Endothelial cell of umbilical vein (primary cell): ENCODE measurements at regions not wholly inside any gene's neighbourhood (a gene's known extent, or its start where the extent isn't known, plus 50 kb on each side); places are given as distances from the start of the nearest gene placed in this dataset.

ENCODE experiments used
- BruUV-seq: library from RNA; stranded (reverse); fragments of 400-500 nt; replicated peaks from 2 replicates; lab custom pipeline; 2021; lab: Mats Ljungman, UMichigan
- CTCF ChIA-PET: fragments of 300-600, 350-600 bp; sonication (Branson Sonifier 250); formaldehyde crosslinking; loops from one replicate; lab custom pipeline; 2021; ENCODE audit warnings: antibody characterized with exemption, inconsistent platforms; lab: Charles Lee
- POLR2A ChIA-PET: fragments of 300-600, 350-600 bp; sonication (Branson Sonifier 250); formaldehyde crosslinking; loops from one replicate; lab custom pipeline; 2021; ENCODE audit warnings: antibody characterized with exemption, inconsistent platforms; lab: Charles Lee
- DNase-seq: peaks from one replicate; pipeline ENCODE4 v3.0.0-alpha.2; 2011; ENCODE audit warnings: low read depth, low spot score
- FAIRE-seq: peaks from 2 replicates; lab custom pipeline; 2011; peaks lifted over from hg19 to GRCh38; lab: Jason Lieb, UNC
- H2AFZ ChIP-seq: 2 replicates; pipeline ENCODE4 v1.6.0; 2012; ENCODE audit warnings: low read depth, low read length, control low read depth, inconsistent platforms
- H3K27ac ChIP-seq: 2 replicates; pipeline ENCODE4 v1.5.1; 2011; ENCODE audit warnings: low read depth, mild to moderate bottlenecking, control low read depth, low read length, moderate library complexity; ENCODE audit not compliant: insufficient read depth
- H3K27me3 ChIP-seq, 2 experiments: 2 replicates each; pipeline versions ENCODE4 v1.6.0 to v1.6.1; 2011; ENCODE audit warnings: low read length in 2 of 2, mixed read lengths in 1 of 2; ENCODE audit not compliant: control insufficient read depth in 2 of 2, insufficient read depth in 2 of 2
- H3K36me3 ChIP-seq, 2 experiments: 2 replicates in 1 of 2; 3 replicates in 1 of 2; pipeline ENCODE4 v1.5.1; 2011; ENCODE audit warnings: low read length in 2 of 2, mild to moderate bottlenecking in 1 of 2, moderate library complexity in 1 of 2; ENCODE audit not compliant: control insufficient read depth in 2 of 2, insufficient read depth in 2 of 2; ENCODE audit errors: extremely low read depth in 1 of 2
- H3K4me1 ChIP-seq: 3 replicates; pipeline ENCODE4 v1.5.1; 2011; ENCODE audit warnings: mild to moderate bottlenecking, low read length; ENCODE audit not compliant: control insufficient read depth, insufficient read depth; ENCODE audit errors: extremely low read depth
- H3K4me2 ChIP-seq: 2 replicates; pipeline ENCODE4 v1.6.1; 2011; ENCODE audit warnings: low read length, control low read depth, mixed read lengths; ENCODE audit not compliant: insufficient read depth
- H3K4me3 ChIP-seq, 3 experiments: fragments of 200-600 bp in 1 of 3; sonication (generic), shearing (Covaris generic) in 1 of 3; replicated peaks in 1 of 3; 2 replicates each; pipeline ENCODE4 v1.5.1; 2011 to 2016; ENCODE audit warnings: control low read depth in 3 of 3, low read length in 3 of 3, mild to moderate bottlenecking in 2 of 3, inconsistent platforms in 1 of 3, low read depth in 1 of 3, moderate library complexity in 1 of 3; ENCODE audit not compliant: insufficient read depth in 1 of 3
- H3K79me2 ChIP-seq: 2 replicates; pipeline ENCODE4 v1.6.0; 2012; ENCODE audit warnings: low read length, inconsistent platforms; ENCODE audit not compliant: control insufficient read depth, insufficient read depth
- H3K9ac ChIP-seq: replicated peaks from 2 replicates; pipeline ENCODE3; 2011; ENCODE audit warnings: low read length, control low read depth; ENCODE audit not compliant: insufficient read depth; ENCODE audit errors: extremely low read depth
- H3K9me1 ChIP-seq: replicated peaks from 3 replicates; pipeline ENCODE4 v1.6.0; 2011; ENCODE audit warnings: mild to moderate bottlenecking, low read length; ENCODE audit not compliant: control insufficient read depth, insufficient read depth; ENCODE audit errors: extremely low read depth
- H3K9me3 ChIP-seq: replicated peaks from 2 replicates; pipeline ENCODE4 v1.5.1; 2012; ENCODE audit warnings: low read length, inconsistent platforms; ENCODE audit not compliant: control insufficient read depth, insufficient read depth
- H4K20me1 ChIP-seq: replicated peaks from 2 replicates; pipeline ENCODE3; 2011; ENCODE audit warnings: mild to moderate bottlenecking, low read length; ENCODE audit not compliant: control insufficient read depth, insufficient read depth; ENCODE audit errors: extremely low read depth
- EZH2 ChIP-seq: IDR thresholded peaks from 2 replicates; pipeline ENCODE4 v1.6.1; 2012; ENCODE audit warnings: borderline replicate concordance, low read depth, mild to moderate bottlenecking, moderate library complexity, low read length, inconsistent platforms; ENCODE audit not compliant: severe bottlenecking
- FOS ChIP-seq: IDR thresholded peaks from 2 replicates; pipeline ENCODE4 v1.6.1; 2011; ENCODE audit warnings: mild to moderate bottlenecking, low read length, moderate library complexity, borderline replicate concordance; ENCODE audit not compliant: insufficient read depth
- GATA2 ChIP-seq: IDR thresholded peaks from 2 replicates; pipeline ENCODE4 v1.7.0; 2011; ENCODE audit warnings: low read depth, mild to moderate bottlenecking, moderate library complexity, mixed read lengths, low read length; ENCODE audit not compliant: insufficient read length, insufficient read depth
- JUN ChIP-seq: IDR thresholded peaks from 2 replicates; pipeline ENCODE4 v1.6.1; 2011; ENCODE audit warnings: borderline replicate concordance, low read depth; ENCODE audit not compliant: insufficient read length, insufficient read depth
- MAX ChIP-seq: IDR thresholded peaks from 2 replicates; pipeline ENCODE4 v1.6.1; 2011; ENCODE audit not compliant: insufficient read depth, insufficient read length
- MYC ChIP-seq: IDR thresholded peaks from one replicate; pipeline ENCODE4 v1.6.1; 2011; ENCODE audit warnings: mild to moderate bottlenecking, low read depth, low read length
- POLR2A ChIP-seq: IDR thresholded peaks from 2 replicates; pipeline ENCODE4 v1.6.1; 2012; ENCODE audit warnings: low read depth, mild to moderate bottlenecking, control low read depth, low read length
- POLR2AphosphoS5 ChIP-seq: IDR thresholded peaks from 2 replicates; pipeline ENCODE4 v1.6.1; 2012; ENCODE audit warnings: low read depth, mild to moderate bottlenecking, control low read depth, low read length, moderate library complexity; ENCODE audit not compliant: insufficient read depth
- dilution Hi-C: fragments of 300-500 bp; cut with MboI; formaldehyde crosslinking; loops from one replicate; pipeline ENCODE4 v1.15.0; 2019; ENCODE audit warnings: low sequenced_read_pairs; ENCODE audit not compliant: extremely low pct_ligation_motif_present
- intact Hi-C: fragments of 100-400 bp; cut with micrococcal nuclease; formaldehyde crosslinking; loops from one replicate; pipeline ENCODE4 v1.10.0; 2022
- TF ChIP-seq, protein P1 (sequence below), 2 donors: IDR thresholded peaks; 1 replicate in 1 of 2; 2 replicates in 1 of 2; pipeline ENCODE4 v1.5.1; 2011; ENCODE audit warnings: low read length in 2 of 2, mild to moderate bottlenecking in 2 of 2, moderate library complexity in 2 of 2, control low read depth in 1 of 2, inconsistent platforms in 1 of 2, low read depth in 1 of 2; ENCODE audit not compliant: insufficient read depth in 1 of 2; ENCODE audit errors: extremely low read depth in 1 of 2

DNA sequence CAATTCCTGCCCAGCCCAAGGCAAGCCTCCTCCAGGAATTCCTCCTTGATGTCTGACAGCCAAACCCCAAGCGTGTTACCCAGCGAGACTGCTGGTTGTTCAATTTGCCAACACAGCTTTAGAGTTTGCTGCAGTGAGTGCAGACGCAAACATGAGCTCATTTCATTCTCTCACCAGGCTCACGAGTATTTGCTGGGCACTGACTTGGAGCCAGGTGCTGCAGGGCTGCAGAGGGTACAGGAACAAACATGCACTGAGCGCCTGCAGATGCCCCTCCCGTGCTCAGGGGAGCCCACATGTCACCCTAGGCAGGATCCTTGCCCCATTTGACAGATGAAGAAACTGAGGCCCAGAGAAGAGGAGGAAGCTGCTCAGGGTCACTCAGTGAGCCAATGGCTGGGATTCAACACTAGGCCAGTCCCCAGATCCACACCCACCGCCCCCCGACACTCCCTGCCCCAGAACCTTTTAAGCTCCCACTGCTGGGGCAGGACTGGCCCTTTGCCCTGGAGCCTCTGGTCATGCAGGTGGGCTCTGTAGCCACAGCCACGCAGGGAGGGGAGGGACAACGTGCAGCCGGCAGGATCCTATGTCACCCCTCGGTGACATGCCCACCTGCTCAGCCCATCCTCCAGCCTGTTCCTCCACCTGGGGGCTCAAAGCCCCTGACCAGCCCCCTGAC, 363.7 kb downstream of the MATN1 start:
- BruUV-seq: no TSS peak
- CTCF ChIA-PET: no interaction called here
- Histone ChIP-seq H3K9me1 (no peaks in the 10 kb centered on the region), H2AFZ (no peak overlapping the region), H3K36me3 (no peaks in the 10 kb centered on the region), H3K9ac (no peak overlapping the region), H3K27me3 (no peaks in the 10 kb centered on the region), H3K79me2 (no peaks in the 10 kb centered on the region), H3K4me1 (no peaks in the 10 kb centered on the region), H3K27ac (no peak overlapping the region), H3K4me3 (no peak overlapping the region), H3K4me2 (no peak overlapping the region), H3K9me3 (no peaks in the 10 kb centered on the region), H4K20me1 (no peaks in the 10 kb centered on the region)
- POLR2A ChIA-PET: no interaction called here
- intact Hi-C loops (no loop called here), dilution Hi-C loops (no loop called here)
- DNase-seq (no peak), FAIRE-seq (no peak)
- TF ChIP-seq POLR2A: no peak
- TF ChIP-seq MYC: no peak
- no peak for TF ChIP-seq EZH2
- TF ChIP-seq GATA2: no peak
- TF ChIP-seq, protein P1, sequence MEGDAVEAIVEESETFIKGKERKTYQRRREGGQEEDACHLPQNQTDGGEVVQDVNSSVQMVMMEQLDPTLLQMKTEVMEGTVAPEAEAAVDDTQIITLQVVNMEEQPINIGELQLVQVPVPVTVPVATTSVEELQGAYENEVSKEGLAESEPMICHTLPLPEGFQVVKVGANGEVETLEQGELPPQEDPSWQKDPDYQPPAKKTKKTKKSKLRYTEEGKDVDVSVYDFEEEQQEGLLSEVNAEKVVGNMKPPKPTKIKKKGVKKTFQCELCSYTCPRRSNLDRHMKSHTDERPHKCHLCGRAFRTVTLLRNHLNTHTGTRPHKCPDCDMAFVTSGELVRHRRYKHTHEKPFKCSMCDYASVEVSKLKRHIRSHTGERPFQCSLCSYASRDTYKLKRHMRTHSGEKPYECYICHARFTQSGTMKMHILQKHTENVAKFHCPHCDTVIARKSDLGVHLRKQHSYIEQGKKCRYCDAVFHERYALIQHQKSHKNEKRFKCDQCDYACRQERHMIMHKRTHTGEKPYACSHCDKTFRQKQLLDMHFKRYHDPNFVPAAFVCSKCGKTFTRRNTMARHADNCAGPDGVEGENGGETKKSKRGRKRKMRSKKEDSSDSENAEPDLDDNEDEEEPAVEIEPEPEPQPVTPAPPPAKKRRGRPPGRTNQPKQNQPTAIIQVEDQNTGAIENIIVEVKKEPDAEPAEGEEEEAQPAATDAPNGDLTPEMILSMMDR (IDR thresholded peaks at IDR 0.05; ENCODE audit: extremely low read depth in 1 of 2, insufficient read depth in 1 of 2, low read depth in 1 of 2, low read length in 2 of 2): no peak
- no peak for TF ChIP-seq JUN
- TF ChIP-seq FOS: no peak
- no peak for TF ChIP-seq POLR2AphosphoS5
- TF ChIP-seq MAX: no peak
